ENCODE measurements at regions not wholly inside any gene's neighbourhood (a gene's known extent, or its start where the extent isn't known, plus 50 kb on each side); places are given as distances from the start of the nearest gene placed in this dataset.

- Histone ChIP-seq H3K27ac (no peak overlapping the region), H3K4me1 (no peaks in the 10 kb centered on the region), H3K4me3 (no peak overlapping the region), H3K27me3 (no peaks in the 10 kb centered on the region), H3K36me3 (no peaks in the 10 kb centered on the region), H3K9me3 (no peaks in the 10 kb centered on the region)
- no peak for TF ChIP-seq CTCF (IDR thresholded peaks at IDR 0.05)
- ATAC-seq (no peak), DNase-seq (no peak)
- intact Hi-C loops (cut with DNase I), result no loop called here
These were observed 395.6 kb downstream of the SETD4 start for GRCh38 chr21:35664683-35665082.

GRCh38 chr21:35663856-35664606 lies 396.3 kb downstream of the SETD4 start:
- TF ChIP-seq CTCF (IDR thresholded peaks at IDR 0.05), result no peak
- no peak for DNase-seq
- intact Hi-C loops (cut with DNase I), result no loop called here
- no peaks in the 10 kb centered on the region for H3K4me1 ChIP-seq
- no peaks in the 10 kb centered on the region for H3K9me3 ChIP-seq
- no peak overlapping the region for H3K4me3 ChIP-seq
- H3K27me3 ChIP-seq, result no peaks in the 10 kb centered on the region
- H3K36me3 ChIP-seq, result no peaks in the 10 kb centered on the region
- peak; percentile 65 for ATAC-seq
- no peak overlapping the region for H3K27ac ChIP-seq

DNA sequence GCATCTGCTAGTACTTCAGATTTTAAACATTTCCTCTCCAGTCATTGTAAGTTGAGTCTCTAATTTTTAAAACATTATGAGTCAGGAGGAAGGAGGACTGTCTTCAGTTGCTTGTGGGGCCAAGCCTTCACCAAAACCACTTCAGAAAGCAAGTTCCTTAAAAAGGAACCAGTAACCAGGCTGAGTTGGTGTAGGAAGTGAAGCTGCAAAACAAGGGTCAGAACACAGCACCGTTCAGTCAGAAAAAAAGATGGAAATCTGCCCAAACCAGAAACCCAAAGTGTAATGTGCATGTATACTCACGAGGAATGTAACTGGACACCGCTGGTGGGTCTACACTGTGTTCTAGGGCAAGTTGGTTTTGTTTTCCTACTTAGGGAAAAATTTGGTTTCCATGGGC lies 402.1 kb downstream of the SETD4 start:
- no peaks in the 10 kb centered on the region for H3K27me3 ChIP-seq
- intact Hi-C loops (cut with DNase I), result no loop called here
- no peak overlapping the region for H3K4me3 ChIP-seq
- no peaks in the 10 kb centered on the region for H3K4me1 ChIP-seq
- peak; percentile 75 for ATAC-seq
- no peaks in the 10 kb centered on the region for H3K36me3 ChIP-seq
- H3K9me3 ChIP-seq, result no peaks in the 10 kb centered on the region
- no peak for DNase-seq
- no peak overlapping the region for H3K27ac ChIP-seq
- TF ChIP-seq CTCF (IDR thresholded peaks at IDR 0.05), result no peak

DNA sequence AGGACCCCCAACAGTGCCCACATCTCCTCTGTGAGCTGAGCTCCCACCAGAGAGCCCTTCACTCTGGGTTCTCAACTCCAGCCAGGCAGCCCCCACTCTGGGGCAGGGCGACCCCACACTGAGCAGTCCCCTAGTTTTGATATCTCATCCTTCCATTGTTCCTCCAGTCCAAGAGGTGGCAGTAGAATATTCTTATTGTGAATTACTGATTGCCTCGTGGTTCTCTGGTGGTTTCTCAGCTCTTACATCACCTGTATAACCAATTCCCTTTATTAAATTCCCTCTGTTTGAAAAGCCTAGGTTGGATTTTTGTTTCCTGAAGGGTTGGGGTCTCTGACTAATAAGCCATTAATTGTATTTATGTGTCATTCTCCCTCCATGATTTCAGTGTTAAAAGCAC lies 407.5 kb downstream of the SETD4 start:
- no peak overlapping the region for H3K4me3 ChIP-seq
- no peaks in the 10 kb centered on the region for H3K9me3 ChIP-seq
- no peaks in the 10 kb centered on the region for H3K36me3 ChIP-seq
- H3K27ac ChIP-seq, result no peak overlapping the region
- no peaks in the 10 kb centered on the region for H3K27me3 ChIP-seq
- no peak for TF ChIP-seq CTCF (IDR thresholded peaks at IDR 0.05)
- no peak for ATAC-seq
- intact Hi-C loops (cut with DNase I), result no loop called here
- H3K4me1 ChIP-seq, result no peaks in the 10 kb centered on the region
- DNase-seq, result no peak

- no peak overlapping the region for H3K4me3 ChIP-seq
- H3K9me3 ChIP-seq, result no peaks in the 10 kb centered on the region
- H3K27ac ChIP-seq, result no peak overlapping the region
- H3K4me1 ChIP-seq, result no peaks in the 10 kb centered on the region
- ATAC-seq, result no peak
- no peaks in the 10 kb centered on the region for H3K36me3 ChIP-seq
- intact Hi-C loops (cut with DNase I), result no loop called here
- DNase-seq, result no peak
- no peak for TF ChIP-seq CTCF (IDR thresholded peaks at IDR 0.05)
- no peaks in the 10 kb centered on the region for H3K27me3 ChIP-seq
These were observed 408.1 kb downstream of the SETD4 start for GRCh38 chr21:35652196-35652595.

- H3K27ac ChIP-seq, result no peak overlapping the region
- ATAC-seq (no peak), DNase-seq (no peak)
These were observed 409.1 kb downstream of the SETD4 start for GRCh38 chr21:35651196-35651595.

More at GRCh38 chr21:35651196-35651595, 409.1 kb downstream of the SETD4 start:
- intact Hi-C loops (cut with DNase I), result no loop called here
- H3K9me3 ChIP-seq, result no peaks in the 10 kb centered on the region
- H3K27me3 ChIP-seq, result no peaks in the 10 kb centered on the region
- no peaks in the 10 kb centered on the region for H3K4me1 ChIP-seq
- H3K36me3 ChIP-seq, result no peaks in the 10 kb centered on the region
- H3K4me3 ChIP-seq, result no peak overlapping the region
- TF ChIP-seq CTCF (IDR thresholded peaks at IDR 0.05), result no peak

Measured in upper lobe of right lung (tissue), 1 donor.